Astrocyte of the spinal cord (primary cell): ENCODE measurements at regions not wholly inside any gene's neighbourhood (a gene's known extent, or its start where the extent isn't known, plus 50 kb on each side); places are given as distances from the start of the nearest gene placed in this dataset.

Source experiments
- DNase-seq: peaks from one replicate; pipeline ENCODE4 v3.0.0; 2011; ENCODE audit warnings: low read depth, low spot score
- H3K4me3 ChIP-seq: 2 replicates; pipeline ENCODE4 v1.5.1; 2011; ENCODE audit warnings: low read depth, mild to moderate bottlenecking, low read length, moderate library complexity
- in situ Hi-C: cut with HindIII; loops from 2 replicates; pipeline ENCODE4 v1.10.0; 2017; ENCODE audit warnings: low sequenced_read_pairs
- TF ChIP-seq, protein P1 (sequence below): IDR thresholded peaks from 2 replicates; pipeline ENCODE4 v1.5.1; 2012; ENCODE audit warnings: low read depth, mild to moderate bottlenecking, low read length, inconsistent platforms

DNA sequence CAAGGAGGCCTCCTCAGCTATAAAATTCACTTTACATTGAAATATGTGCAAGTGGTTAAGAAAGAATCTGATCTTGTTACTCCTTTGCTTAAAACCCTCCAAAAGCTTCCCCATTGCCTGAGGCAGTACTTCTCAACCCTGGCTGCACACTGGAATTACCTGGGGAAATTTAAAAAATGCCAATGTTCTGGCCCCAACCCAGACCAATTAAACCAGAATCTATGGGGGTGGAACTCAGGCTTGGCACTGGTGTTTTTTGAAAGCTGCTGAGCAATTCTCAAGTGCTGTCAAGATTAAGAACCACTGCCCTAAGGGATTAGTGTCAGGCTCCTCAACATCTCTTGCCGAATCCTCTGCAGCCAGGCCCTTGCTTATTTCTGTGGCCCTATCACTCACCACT is 269.6 kb downstream of the ELAVL2 start:
- TF ChIP-seq, protein P1, sequence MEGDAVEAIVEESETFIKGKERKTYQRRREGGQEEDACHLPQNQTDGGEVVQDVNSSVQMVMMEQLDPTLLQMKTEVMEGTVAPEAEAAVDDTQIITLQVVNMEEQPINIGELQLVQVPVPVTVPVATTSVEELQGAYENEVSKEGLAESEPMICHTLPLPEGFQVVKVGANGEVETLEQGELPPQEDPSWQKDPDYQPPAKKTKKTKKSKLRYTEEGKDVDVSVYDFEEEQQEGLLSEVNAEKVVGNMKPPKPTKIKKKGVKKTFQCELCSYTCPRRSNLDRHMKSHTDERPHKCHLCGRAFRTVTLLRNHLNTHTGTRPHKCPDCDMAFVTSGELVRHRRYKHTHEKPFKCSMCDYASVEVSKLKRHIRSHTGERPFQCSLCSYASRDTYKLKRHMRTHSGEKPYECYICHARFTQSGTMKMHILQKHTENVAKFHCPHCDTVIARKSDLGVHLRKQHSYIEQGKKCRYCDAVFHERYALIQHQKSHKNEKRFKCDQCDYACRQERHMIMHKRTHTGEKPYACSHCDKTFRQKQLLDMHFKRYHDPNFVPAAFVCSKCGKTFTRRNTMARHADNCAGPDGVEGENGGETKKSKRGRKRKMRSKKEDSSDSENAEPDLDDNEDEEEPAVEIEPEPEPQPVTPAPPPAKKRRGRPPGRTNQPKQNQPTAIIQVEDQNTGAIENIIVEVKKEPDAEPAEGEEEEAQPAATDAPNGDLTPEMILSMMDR = no peak
- in situ Hi-C loops = no loop called here
- peak; percentile 9 for DNase-seq
- no peak overlapping the region for H3K4me3 ChIP-seq

DNA sequence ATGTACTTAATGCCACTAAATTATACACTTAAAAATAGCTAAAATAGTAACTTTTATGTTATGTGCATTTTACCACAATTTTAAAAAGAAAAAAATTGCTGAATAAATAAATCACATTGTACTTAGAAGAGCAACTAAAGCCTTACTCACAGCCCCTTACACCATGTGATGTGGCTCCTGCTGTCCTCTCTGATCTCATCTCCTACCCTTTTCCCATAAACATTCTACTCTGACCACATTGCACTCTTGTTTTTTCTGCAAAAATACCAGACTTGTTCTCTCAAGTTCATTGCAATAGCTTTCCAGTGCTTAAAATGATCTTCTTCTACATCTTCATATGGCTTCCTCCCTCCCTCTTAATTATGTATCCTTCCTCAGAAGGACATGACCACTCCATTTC is 268.4 kb downstream of the ELAVL2 start:
- TF ChIP-seq, protein P1 = no peak
- no peak overlapping the region for H3K4me3 ChIP-seq
- peak; percentile 87 for DNase-seq
- in situ Hi-C loops = no loop called here

DNA sequence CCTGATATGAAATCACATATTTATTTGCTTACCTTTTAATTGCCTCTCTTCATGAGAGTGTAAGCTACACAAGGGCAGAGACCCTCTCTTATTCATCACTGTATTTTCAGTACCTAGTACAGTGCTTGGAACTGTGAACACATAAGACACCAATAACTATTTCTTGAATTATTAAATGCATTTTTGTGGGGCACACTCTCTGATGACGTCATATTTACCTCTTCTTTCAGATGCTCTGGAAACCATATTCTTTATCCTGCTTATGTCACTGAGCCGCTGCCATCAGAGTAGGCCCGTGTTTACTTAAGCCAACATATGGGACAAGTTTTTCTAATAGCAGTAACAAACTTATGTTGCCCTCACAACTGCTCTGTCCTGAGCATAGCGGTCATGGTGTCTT is 266.5 kb downstream of the ELAVL2 start:
- DNase-seq = no peak
- TF ChIP-seq, protein P1 = no peak
- H3K4me3 ChIP-seq = no peak overlapping the region
- in situ Hi-C loops = no loop called here

DNA sequence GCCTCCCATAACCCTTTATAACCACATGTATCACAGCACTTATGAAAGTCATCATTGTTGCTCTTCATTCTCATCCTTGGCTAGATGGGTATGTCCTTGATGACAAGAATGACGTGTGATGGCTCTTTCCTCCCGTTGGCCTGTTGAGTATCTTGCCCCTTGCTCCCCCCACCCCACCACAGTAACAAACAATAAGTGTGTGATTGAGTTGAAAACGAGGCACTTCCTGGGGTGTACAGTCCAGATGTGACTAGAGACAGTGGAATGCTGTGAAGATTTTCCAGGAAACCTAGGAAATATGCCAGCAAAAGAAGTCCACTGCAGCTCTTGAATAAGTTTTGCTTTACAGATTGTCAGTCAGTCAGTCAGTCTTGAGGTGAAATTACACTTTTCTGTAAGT is 262.5 kb downstream of the ELAVL2 start:
- in situ Hi-C loops = no loop called here
- DNase-seq = peak; percentile 82
- TF ChIP-seq, protein P1 = no peak
- no peak overlapping the region for H3K4me3 ChIP-seq

DNA sequence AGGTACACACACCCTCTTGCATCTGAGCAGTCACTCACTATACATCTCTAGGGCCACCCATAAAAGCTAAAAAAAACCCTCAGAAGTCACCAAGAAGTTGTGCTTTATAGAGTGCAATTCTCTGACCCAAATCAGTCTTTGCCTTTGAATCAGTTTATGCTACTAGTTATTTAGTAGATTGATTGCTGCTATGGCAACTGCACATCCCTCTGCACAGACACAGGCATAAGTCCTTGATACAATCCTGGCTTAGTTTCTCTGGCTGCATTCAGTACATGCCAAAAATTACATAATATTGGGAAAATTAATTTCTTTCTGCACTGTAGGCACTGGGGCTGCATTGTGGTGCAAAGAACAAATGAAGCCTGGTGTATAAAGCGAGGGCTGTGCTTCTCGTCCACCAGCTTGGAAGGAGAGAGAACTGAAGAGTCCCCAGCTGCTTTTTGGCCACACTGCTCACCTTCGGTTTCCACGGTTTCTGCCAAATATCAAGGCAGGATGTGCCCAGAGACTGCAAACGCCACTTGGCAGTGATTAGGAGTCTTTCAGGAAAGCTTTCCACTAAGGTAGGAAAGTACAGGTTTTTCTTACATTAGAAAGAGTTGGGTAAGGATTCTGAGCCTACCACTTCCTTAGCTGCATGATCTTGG is 258.4 kb downstream of the ELAVL2 start:
- DNase-seq = no peak

DNA sequence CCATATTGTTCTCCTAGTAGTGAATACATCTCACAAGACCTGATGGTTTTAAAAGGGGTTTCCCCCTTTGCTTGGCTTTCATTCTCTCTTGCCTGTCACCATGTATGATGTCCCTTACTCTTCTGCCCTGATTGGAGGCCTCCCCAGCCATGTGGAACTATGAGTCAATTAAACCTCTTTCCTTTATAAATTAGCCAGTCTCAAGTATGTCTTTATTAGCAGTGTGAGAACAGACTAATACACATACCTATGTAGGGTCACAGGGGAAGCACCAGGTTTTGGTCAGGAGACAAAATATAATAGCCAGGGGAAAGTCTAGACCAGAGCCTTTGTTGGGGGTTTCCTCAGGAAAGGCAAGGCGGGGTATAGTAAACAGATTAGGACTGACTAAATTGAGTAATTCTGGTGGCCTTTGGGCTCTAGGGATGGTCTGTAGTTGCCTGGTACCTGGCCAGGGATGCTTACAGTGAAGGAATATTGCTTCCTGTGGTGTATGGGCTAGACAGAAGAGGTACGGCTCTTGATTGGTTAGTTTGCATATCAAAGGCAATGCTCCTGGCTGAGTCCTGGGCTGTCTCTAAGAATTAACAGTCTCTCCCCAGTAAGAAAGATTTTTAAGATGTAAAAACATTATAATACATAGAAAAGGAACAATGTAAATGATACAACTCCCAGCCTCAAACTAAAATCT is 254.5 kb downstream of the ELAVL2 start:
- TF ChIP-seq, protein P1 = no peak
- in situ Hi-C loops = no loop called here
- no peak for DNase-seq
- no peak overlapping the region for H3K4me3 ChIP-seq

More for the DNA sequence above, 258.4 kb downstream of the ELAVL2 start:
- H3K4me3 ChIP-seq = no peak overlapping the region
- TF ChIP-seq, protein P1 = no peak
- in situ Hi-C loops = no loop called here
